Amniotic epithelial cell (primary cell): ENCODE measurements at regions not wholly inside any gene's neighbourhood (a gene's known extent, or its start where the extent isn't known, plus 50 kb on each side); places are given as distances from the start of the nearest gene placed in this dataset.

ENCODE experiments used
- DNase-seq: peaks from one replicate; pipeline ENCODE4 v3.0.0-alpha.2; 2010; ENCODE audit warnings: low read depth

- no peak for DNase-seq
Measured at GRCh38 chr2:146031158-146031557, 1511.2 kb upstream of the ZEB2 start.

GRCh38 chr2:146027156-146027555 lies 1507.2 kb upstream of the ZEB2 start:
- DNase-seq = no peak

GRCh38 chr2:146025519-146025918 lies 1505.6 kb upstream of the ZEB2 start:
- no peak for DNase-seq

- no peak for DNase-seq
Measured at GRCh38 chr2:146024212-146024743, 1504.4 kb upstream of the ZEB2 start.

GRCh38 chr2:146004462-146004861 lies 1484.5 kb upstream of the ZEB2 start:
- DNase-seq = peak; percentile 84

- DNase-seq = no peak
Measured at GRCh38 chr2:146003337-146003736, 1483.4 kb upstream of the ZEB2 start.

- DNase-seq = no peak
Measured at GRCh38 chr2:145994910-145995309, 1475.0 kb upstream of the ZEB2 start.

- DNase-seq = no peak
Measured at GRCh38 chr2:145992572-145992971, 1472.7 kb upstream of the ZEB2 start.

GRCh38 chr2:145987793-145988192 lies 1467.9 kb upstream of the ZEB2 start:
- DNase-seq = peak; percentile 77

GRCh38 chr2:145985517-145985916 lies 1465.6 kb upstream of the ZEB2 start:
- DNase-seq = peak; percentile 51

- DNase-seq = peak; percentile 89
Measured at GRCh38 chr2:145984580-145984979, 1464.7 kb upstream of the ZEB2 start.

GRCh38 chr2:145980318-145980717 lies 1460.4 kb upstream of the ZEB2 start:
- DNase-seq = no peak

GRCh38 chr2:145975406-145975805 lies 1455.5 kb upstream of the ZEB2 start:
- DNase-seq = no peak

GRCh38 chr2:145961846-145962245 lies 1441.9 kb upstream of the ZEB2 start:
- no peak for DNase-seq

GRCh38 chr2:145960479-145961163 lies 1440.7 kb upstream of the ZEB2 start:
- DNase-seq = no peak

GRCh38 chr2:145958611-145959010 lies 1438.7 kb upstream of the ZEB2 start:
- no peak for DNase-seq

GRCh38 chr2:145957929-145958328 lies 1438.0 kb upstream of the ZEB2 start:
- DNase-seq = peak; percentile 44

GRCh38 chr2:145939949-145940348 lies 1420.0 kb upstream of the ZEB2 start:
- no peak for DNase-seq

- no peak for DNase-seq
Measured at GRCh38 chr2:145935016-145935415, 1415.1 kb upstream of the ZEB2 start.

- no peak for DNase-seq
Measured at GRCh38 chr2:145931781-145932395, 1412.0 kb upstream of the ZEB2 start.

- DNase-seq = no peak
Measured at GRCh38 chr2:145930318-145930717, 1410.4 kb upstream of the ZEB2 start.

GRCh38 chr2:145927131-145927950 lies 1407.4 kb upstream of the ZEB2 start:
- peak; percentile 4 for DNase-seq

- no peak for DNase-seq
Measured at GRCh38 chr2:145925591-145925990, 1405.7 kb upstream of the ZEB2 start.
